ENCODE measurements at regions not wholly inside any gene's neighbourhood (a gene's known extent, or its start where the extent isn't known, plus 50 kb on each side); places are given as distances from the start of the nearest gene placed in this dataset.

GRCh38 chr4:79598801-79599200, 190.8 kb upstream of the GK2 start:
- TF ChIP-seq CTCF (IDR thresholded peaks at IDR 0.05) (no peak), POLR2A (IDR thresholded peaks at IDR 0.05; ENCODE audit: low read depth) (no peak), POLR2AphosphoS5 (IDR thresholded peaks at IDR 0.05) (peak; percentile 81 to 87)

All from esophagus muscularis mucosa (tissue), 3 donors.